ENCODE measurements at regions not wholly inside any gene's neighbourhood (a gene's known extent, or its start where the extent isn't known, plus 50 kb on each side); places are given as distances from the start of the nearest gene placed in this dataset.

DNA sequence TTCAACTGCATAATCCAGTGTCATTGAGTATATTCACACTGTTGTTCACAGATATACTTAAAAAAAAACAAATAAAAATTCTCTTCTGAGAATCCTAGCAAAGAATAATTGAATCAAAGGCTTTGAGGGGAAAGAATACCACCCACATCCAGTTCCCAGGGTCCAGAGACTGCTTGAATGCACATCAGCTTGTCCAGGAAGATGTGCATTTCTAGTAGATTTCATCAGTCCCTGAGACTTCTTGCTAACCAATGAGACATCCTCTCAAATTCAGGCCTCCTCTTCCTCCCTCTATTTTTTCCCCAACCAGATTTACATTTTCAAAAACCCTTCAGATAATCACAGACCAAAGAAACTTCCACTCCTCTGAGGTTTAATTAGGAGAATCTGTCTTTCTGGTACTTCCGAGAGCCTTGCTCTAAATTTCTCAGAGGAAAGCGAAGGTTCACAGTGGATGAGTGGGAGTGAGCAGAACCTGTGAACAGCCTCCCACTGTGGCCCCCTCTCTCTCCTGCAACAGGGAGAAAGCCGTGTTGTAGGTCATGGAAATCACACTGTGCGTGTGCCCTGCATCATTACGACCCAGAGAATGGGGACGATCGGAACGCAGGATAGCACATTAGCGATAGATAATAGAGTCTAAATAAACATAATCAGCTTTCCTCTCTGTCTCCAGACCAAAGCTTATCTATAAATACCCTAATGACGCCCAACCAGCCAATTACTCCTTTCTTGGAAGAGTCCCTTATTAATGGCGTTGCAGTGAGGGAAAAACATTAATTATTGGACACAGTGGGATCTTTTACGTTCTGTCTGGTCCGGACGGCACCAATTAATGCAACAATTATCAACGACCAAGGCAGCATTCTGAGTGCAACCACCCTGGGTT lies 212.5 kb downstream of the EMX2 start:
- TF ChIP-seq, protein P1, sequence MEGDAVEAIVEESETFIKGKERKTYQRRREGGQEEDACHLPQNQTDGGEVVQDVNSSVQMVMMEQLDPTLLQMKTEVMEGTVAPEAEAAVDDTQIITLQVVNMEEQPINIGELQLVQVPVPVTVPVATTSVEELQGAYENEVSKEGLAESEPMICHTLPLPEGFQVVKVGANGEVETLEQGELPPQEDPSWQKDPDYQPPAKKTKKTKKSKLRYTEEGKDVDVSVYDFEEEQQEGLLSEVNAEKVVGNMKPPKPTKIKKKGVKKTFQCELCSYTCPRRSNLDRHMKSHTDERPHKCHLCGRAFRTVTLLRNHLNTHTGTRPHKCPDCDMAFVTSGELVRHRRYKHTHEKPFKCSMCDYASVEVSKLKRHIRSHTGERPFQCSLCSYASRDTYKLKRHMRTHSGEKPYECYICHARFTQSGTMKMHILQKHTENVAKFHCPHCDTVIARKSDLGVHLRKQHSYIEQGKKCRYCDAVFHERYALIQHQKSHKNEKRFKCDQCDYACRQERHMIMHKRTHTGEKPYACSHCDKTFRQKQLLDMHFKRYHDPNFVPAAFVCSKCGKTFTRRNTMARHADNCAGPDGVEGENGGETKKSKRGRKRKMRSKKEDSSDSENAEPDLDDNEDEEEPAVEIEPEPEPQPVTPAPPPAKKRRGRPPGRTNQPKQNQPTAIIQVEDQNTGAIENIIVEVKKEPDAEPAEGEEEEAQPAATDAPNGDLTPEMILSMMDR (IDR thresholded peaks at IDR 0.05; ENCODE audit: extremely low read depth in 1 of 2, insufficient read depth in 1 of 2, low read depth in 1 of 2, low read length in 2 of 2), result no peak
- no peak for TF ChIP-seq EZH2 (IDR thresholded peaks at IDR 0.05; ENCODE audit: borderline replicate concordance, low read depth, low read length, severe bottlenecking)

All from endothelial cell of umbilical vein (primary cell).